GM23338 (cell line): ENCODE measurements at regions not wholly inside any gene's neighbourhood (a gene's known extent, or its start where the extent isn't known, plus 50 kb on each side); places are given as distances from the start of the nearest gene placed in this dataset.

Experiments
- ATAC-seq: fragments of 200-7000 bp; cut with Tn5 transposase; 3 replicates; pipeline ENCODE4 v1.9.1; 2020
- DNase-seq: peaks from one replicate; pipeline ENCODE4 v3.0.0-alpha.2; 2015; ENCODE audit warnings: low spot score
- H2AFZ ChIP-seq: fragments of 200-600 bp; sonication (generic); 2 replicates; pipeline ENCODE4 v1.8.0; 2016; ENCODE audit warnings: antibody characterized with exemption, mild to moderate bottlenecking, moderate library complexity
- H3F3A ChIP-seq: fragments of 200-600 bp; sonication (generic); replicated peaks from 2 replicates; pipeline ENCODE4 v1.8.0; 2017; ENCODE audit warnings: antibody characterized with exemption, mixed run types, low read depth
- H3K27ac ChIP-seq: fragments of 200-600 bp; sonication (generic); 2 replicates; pipeline ENCODE4 v1.6.1; 2016; ENCODE audit warnings: low read depth
- H3K27me3 ChIP-seq: fragments of 200-600 bp; sonication (generic); 2 replicates; pipeline ENCODE4 v1.8.0; 2016; ENCODE audit warnings: mild to moderate bottlenecking, mixed run types, moderate library complexity; ENCODE audit not compliant: insufficient read depth
- H3K36me3 ChIP-seq: fragments of 200-600 bp; sonication (generic); 2 replicates; pipeline ENCODE4 v1.8.0; 2016; ENCODE audit warnings: mild to moderate bottlenecking; ENCODE audit not compliant: insufficient read depth
- H3K4me1 ChIP-seq: fragments of 200-600 bp; sonication (generic); 2 replicates; pipeline ENCODE4 v1.8.0; 2016; ENCODE audit warnings: mild to moderate bottlenecking, moderate library complexity; ENCODE audit not compliant: insufficient read depth
- H3K4me2 ChIP-seq: fragments of 200-600 bp; sonication (generic); 2 replicates; pipeline ENCODE4 v1.7.1; 2017; ENCODE audit warnings: mixed run types
- H3K4me3 ChIP-seq: fragments of 200-600 bp; sonication (generic); 2 replicates; pipeline ENCODE4 v1.6.1; 2016; ENCODE audit warnings: mixed run types
- H3K79me2 ChIP-seq: fragments of 200-600 bp; sonication (generic); replicated peaks from 2 replicates; pipeline ENCODE4 v1.8.0; 2017; ENCODE audit warnings: mild to moderate bottlenecking; ENCODE audit not compliant: insufficient read depth
- H3K9me2 ChIP-seq: fragments of 200-600 bp; sonication (generic); 2 replicates; pipeline ENCODE4 v1.8.0; 2017; ENCODE audit not compliant: insufficient read depth
- H4K20me1 ChIP-seq: fragments of 200-600 bp; sonication (generic); replicated peaks from 2 replicates; pipeline ENCODE4 v1.8.0; 2017; ENCODE audit warnings: mild to moderate bottlenecking; ENCODE audit not compliant: insufficient read depth
- H3K27ac Mint-ChIP-seq: 2 replicates; pipeline ENCODE4 v1.8.0; 2020; ENCODE audit warnings: inconsistent platforms, mild to moderate bottlenecking, moderate library complexity, mixed read lengths
- H3K27me3 Mint-ChIP-seq: 3 replicates; pipeline ENCODE4 v1.8.0; 2022; ENCODE audit warnings: low read depth, mild to moderate bottlenecking, moderate library complexity, mixed read lengths, inconsistent platforms; ENCODE audit not compliant: insufficient read depth, poor library complexity
- H3K36me3 Mint-ChIP-seq: 3 replicates; pipeline ENCODE4 v1.8.0; 2021; ENCODE audit warnings: low read depth, mild to moderate bottlenecking, inconsistent platforms, moderate library complexity, mixed read lengths
- H3K4me1 Mint-ChIP-seq: 3 replicates; pipeline ENCODE4 v1.8.0; 2020; ENCODE audit warnings: mild to moderate bottlenecking, inconsistent platforms, mixed read lengths
- H3K4me3 Mint-ChIP-seq: 3 replicates; pipeline ENCODE4 v1.8.0; 2021; ENCODE audit warnings: moderate library complexity, mild to moderate bottlenecking, inconsistent platforms, mixed read lengths
- H3K9me3 Mint-ChIP-seq: 3 replicates; pipeline ENCODE4 v1.8.0; 2020; ENCODE audit warnings: moderate library complexity, mild to moderate bottlenecking, inconsistent platforms, mixed read lengths
- CREB1 ChIP-seq: fragments of 250-450 bp; sonication (Bioruptor Pico); IDR thresholded peaks from 2 replicates; pipeline ENCODE4 v1.5.0; 2020; ENCODE audit warnings: low read depth, mild to moderate bottlenecking, moderate library complexity
- CTCF ChIP-seq, 2 experiments: fragments of 200-600 bp in 1 of 2; sonication (generic) in 1 of 2; conservative IDR thresholded peaks; 2 replicates each; pipeline versions ENCODE4 v1.5.1 to v1.6.1; 2016 to 2017; ENCODE audit warnings: antibody characterized with exemption in 2 of 2, low read depth in 2 of 2, mild to moderate bottlenecking in 2 of 2, moderate library complexity in 1 of 2
- NANOG ChIP-seq: IDR thresholded peaks from 2 replicates; pipeline ENCODE4 v1.6.1; 2016; ENCODE audit warnings: antibody characterized with exemption, borderline replicate concordance
- POLR2AphosphoS5 ChIP-seq: IDR thresholded peaks from 2 replicates; pipeline ENCODE4 v1.6.1; 2016; ENCODE audit warnings: antibody characterized with exemption, low read depth
- REST ChIP-seq: IDR thresholded peaks from one replicate; pipeline ENCODE4 v1.6.1; 2018; ENCODE audit warnings: antibody characterized with exemption; ENCODE audit not compliant: unreplicated experiment
- ZNF114 ChIP-seq: fragments of 250-450 bp; sonication (Bioruptor Pico); IDR thresholded peaks from 2 replicates; pipeline ENCODE4 v1.5.0; 2020; ENCODE audit warnings: mild to moderate bottlenecking, moderate library complexity
- ZNF331 ChIP-seq: fragments of 250-450 bp; sonication (Bioruptor Pico); IDR thresholded peaks from 2 replicates; pipeline ENCODE4 v1.5.0; 2020; ENCODE audit warnings: low read depth, mild to moderate bottlenecking, moderate library complexity
- ZNF462 ChIP-seq: fragments of 250-450 bp; sonication (Bioruptor Pico); IDR thresholded peaks from 2 replicates; pipeline ENCODE4 v1.5.0; 2020; ENCODE audit warnings: mild to moderate bottlenecking, moderate library complexity

GRCh38 chr4:81607950-81608349 lies 136.2 kb upstream of the RASGEF1B start:
- no peak overlapping the region for H3K27ac Mint-ChIP-seq
- Histone ChIP-seq H3K27ac (no peak overlapping the region), H3K4me3 (no peak overlapping the region), H3K79me2 (no peaks in the 10 kb centered on the region), H3F3A (no peaks in the 10 kb centered on the region), H3K4me2 (no peak overlapping the region), H3K36me3 (no peaks in the 10 kb centered on the region), H4K20me1 (no peaks in the 10 kb centered on the region), H3K4me1 (peaks cover 7% of the 10 kb centered on the region; the same call in 1 of the 2 replicates), H2AFZ (no peak overlapping the region), H3K27me3 (no peaks in the 10 kb centered on the region), H3K9me2 (no peaks in the 10 kb centered on the region)
- H3K9me3 Mint-ChIP-seq, result no peaks in the 10 kb centered on the region
- no peaks in the 10 kb centered on the region for H3K36me3 Mint-ChIP-seq
- DNase-seq (no peak), ATAC-seq (no peak)
- H3K4me1 Mint-ChIP-seq, result peaks cover 4% of the 10 kb centered on the region
- H3K4me3 Mint-ChIP-seq, result no peak overlapping the region
- no peak for TF ChIP-seq ZNF114 (CRISPR knock-in tag)
- TF ChIP-seq CTCF (conservative IDR thresholded peaks at IDR 0.05; ENCODE audit: low read depth in 2 of 2), result no peak
- TF ChIP-seq NANOG, result no peak
- no peak for TF ChIP-seq REST
- no peak for TF ChIP-seq CREB1 (CRISPR knock-in tag)
- no peak for TF ChIP-seq ZNF331 (CRISPR knock-in tag)
- no peak for TF ChIP-seq POLR2AphosphoS5
- no peak for TF ChIP-seq ZNF462 (CRISPR knock-in tag)
- H3K27me3 Mint-ChIP-seq, result no peaks in the 10 kb centered on the region
